Ishikawa (cell line): ENCODE measurements at regions not wholly inside any gene's neighbourhood (a gene's known extent, or its start where the extent isn't known, plus 50 kb on each side); places are given as distances from the start of the nearest gene placed in this dataset.

Source experiments
- CEBPB ChIP-seq: IDR thresholded peaks from 2 replicates; pipeline ENCODE4 v1.6.1; 2012
- EP300 ChIP-seq: IDR thresholded peaks from 2 replicates; pipeline ENCODE4 v1.6.1; 2012; ENCODE audit warnings: borderline replicate concordance
- RAD21 ChIP-seq: IDR thresholded peaks from 2 replicates; pipeline ENCODE4 v1.6.1; 2012; ENCODE audit warnings: low read depth
- USF1 ChIP-seq: IDR thresholded peaks from 2 replicates; pipeline ENCODE4 v1.6.1; 2012

- no peak for TF ChIP-seq EP300
- no peak for TF ChIP-seq RAD21
- no peak for TF ChIP-seq CEBPB
- no peak for TF ChIP-seq USF1
These were observed 180.7 kb upstream of the SERPINE2 start for GRCh38 chr2:224219781-224220180.
